ENCODE measurements at regions not wholly inside any gene's neighbourhood (a gene's known extent, or its start where the extent isn't known, plus 50 kb on each side); places are given as distances from the start of the nearest gene placed in this dataset.

- TF ChIP-seq, protein P1, sequence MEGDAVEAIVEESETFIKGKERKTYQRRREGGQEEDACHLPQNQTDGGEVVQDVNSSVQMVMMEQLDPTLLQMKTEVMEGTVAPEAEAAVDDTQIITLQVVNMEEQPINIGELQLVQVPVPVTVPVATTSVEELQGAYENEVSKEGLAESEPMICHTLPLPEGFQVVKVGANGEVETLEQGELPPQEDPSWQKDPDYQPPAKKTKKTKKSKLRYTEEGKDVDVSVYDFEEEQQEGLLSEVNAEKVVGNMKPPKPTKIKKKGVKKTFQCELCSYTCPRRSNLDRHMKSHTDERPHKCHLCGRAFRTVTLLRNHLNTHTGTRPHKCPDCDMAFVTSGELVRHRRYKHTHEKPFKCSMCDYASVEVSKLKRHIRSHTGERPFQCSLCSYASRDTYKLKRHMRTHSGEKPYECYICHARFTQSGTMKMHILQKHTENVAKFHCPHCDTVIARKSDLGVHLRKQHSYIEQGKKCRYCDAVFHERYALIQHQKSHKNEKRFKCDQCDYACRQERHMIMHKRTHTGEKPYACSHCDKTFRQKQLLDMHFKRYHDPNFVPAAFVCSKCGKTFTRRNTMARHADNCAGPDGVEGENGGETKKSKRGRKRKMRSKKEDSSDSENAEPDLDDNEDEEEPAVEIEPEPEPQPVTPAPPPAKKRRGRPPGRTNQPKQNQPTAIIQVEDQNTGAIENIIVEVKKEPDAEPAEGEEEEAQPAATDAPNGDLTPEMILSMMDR (IDR thresholded peaks at IDR 0.05) = no peak
- TF ChIP-seq POLR2AphosphoS5 (IDR thresholded peaks at IDR 0.05; ENCODE audit: low read depth, low read length) (no peak), REST (IDR thresholded peaks at IDR 0.05; ENCODE audit: insufficient read depth in 1 of 2, low read depth in 2 of 2, low read length in 1 of 2) (no peak), TCF7L2 (IDR thresholded peaks at IDR 0.05; ENCODE audit: low read depth, low read length) (no peak)
Measured at GRCh38 chr16:54412777-54413455, 126.3 kb upstream of the IRX3 start.
